Heart right ventricle (tissue), 16 donors: ENCODE measurements at regions not wholly inside any gene's neighbourhood (a gene's known extent, or its start where the extent isn't known, plus 50 kb on each side); places are given as distances from the start of the nearest gene placed in this dataset.

Experiments used
- ATAC-seq, 8 donors: fragments of 200-7000 bp; cut with Tn5 transposase; one replicate each; pipeline ENCODE4 v1.9.1; 2020; ENCODE audit warnings: mild to moderate bottlenecking in 8 of 8, moderate library complexity in 8 of 8, moderate number of reproducible peaks in 1 of 8
- DNase-seq, 2 donors: peaks; one replicate each; pipeline ENCODE4 v3.0.0-alpha.2; 2020
- H3K27ac ChIP-seq, 10 donors: fragments of 200-600 bp; sonication (generic) in 2 of 10; one replicate each; pipeline versions ENCODE4 v1.5.0 to v1.8.0; 2020 to 2022; ENCODE audit warnings: mild to moderate bottlenecking in 3 of 10
- H3K27me3 ChIP-seq, 7 donors: fragments of 200-600 bp; one replicate each; pipeline ENCODE4 v1.8.0; 2021 to 2022; ENCODE audit warnings: mild to moderate bottlenecking in 2 of 7
- H3K36me3 ChIP-seq, 9 donors: fragments of 200-600 bp; sonication (generic) in 1 of 9; one replicate each; pipeline versions ENCODE4 v1.5.0 to v1.8.0; 2020 to 2022; ENCODE audit warnings: mild to moderate bottlenecking in 2 of 9
- H3K4me1 ChIP-seq, 9 donors: fragments of 200-600 bp; sonication (generic) in 1 of 9; one replicate each; pipeline versions ENCODE4 v1.5.0 to v1.8.0; 2020 to 2022; ENCODE audit warnings: mild to moderate bottlenecking in 4 of 9
- H3K4me3 ChIP-seq, 10 donors: fragments of 200-600 bp; sonication (generic) in 2 of 10; one replicate each; pipeline versions ENCODE4 v1.5.0 to v1.8.0; 2020 to 2022; ENCODE audit warnings: mild to moderate bottlenecking in 7 of 10, moderate library complexity in 2 of 10
- H3K9me3 ChIP-seq, 11 donors: fragments of 200-600 bp in 10 of 11; sonication (generic) in 2 of 11; one replicate each; pipeline versions ENCODE4 v1.5.0 to v1.8.0; 2013 to 2022; ENCODE audit warnings: mild to moderate bottlenecking in 2 of 11, control low read depth in 1 of 11, moderate library complexity in 1 of 11
- CTCF ChIP-seq, 9 donors: fragments of 200-600 bp; sonication (generic) in 2 of 9; IDR thresholded peaks; one replicate each; pipeline versions ENCODE4 v1.5.0 to v1.8.0; 2021 to 2022; ENCODE audit warnings: antibody characterized with exemption in 9 of 9, mild to moderate bottlenecking in 5 of 9, moderate library complexity in 1 of 9
- WGBS, 2 donors: extraction: QIAGEN DNeasy Blood & Tissue Kit; methylation state at CpG; one replicate each; pipeline ENCODE4 v1.1.7; 2013; ENCODE audit warnings: inconsistent platforms in 1 of 2; 5-methylcytosine and 5-hydroxymethylcytosine counted together
- intact Hi-C, 10 donors: fragments of 100-400 bp; cut with DNase I; formaldehyde crosslinking; loops; one replicate each; pipeline versions ENCODE4 v1.11.1 to v1.14.2; 2022
- donor health status: Arrhythmogenic right ventricular cardiomyopathy.
- donor health status: ischemic (EF 13 %, LVEDD 7.1; RV severe dilation, severe dysfunction).
- donor health status: healthy with polysubstance abuse.
- donor health status: DM: no; HTN: yes; CAD: no.
- donor health status: DM: no; HTN: no; CAD: no.
- donor health status: ischemic (EF 25% LVEDD 6.9; RV normal size, moderate dysfunction).
- donor health status: ischemic (EF 25% LVEDD 5.7; RV mildly dilated, moderate dysfunction).
- donor health status: healthy.
- donor health status: DM: yes; HTN: yes; CAD: no.
- donor health status: Ischemic cardiomyopathy.
- donor health status: ischemic (EF 35%, LVEDD 5.7; RV mildly dilated, moderate dysfunction).
- donor health status: nonischemic (EF 11% LVEDD 7.7; RV severe dilation, severe dysfunction).
- donor health status: DM: yes; HTN: yes; CAD: no.
- donor health status: PGD.
- donor health status: ischemic (EF 29% LVEDD 5.4; RV normal size, mild dysfunction).
- donor health status: nonischemic (EF 23%, LVEDD 6.1; RV moderate dilation, normal function).

DNA sequence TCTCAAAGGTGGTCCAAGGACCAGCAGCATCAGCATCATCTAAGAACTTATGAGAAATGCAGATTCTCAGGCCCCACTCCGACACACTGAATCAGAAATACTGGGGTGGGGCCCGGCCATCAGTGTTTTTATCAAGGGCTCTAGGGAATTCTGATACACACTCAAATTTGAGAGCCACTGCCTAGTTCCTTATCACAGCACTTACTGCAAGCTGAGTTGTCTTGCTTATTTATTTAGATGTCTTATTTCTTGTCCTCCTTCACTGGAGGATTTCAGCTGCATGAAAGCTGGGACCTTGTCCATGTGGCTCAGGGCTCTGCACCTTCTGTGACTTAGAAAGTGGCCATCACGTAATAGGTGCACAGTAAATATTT lies 139.4 kb upstream of the RREB1 start:
- H3K36me3 ChIP-seq, result no peaks in the 10 kb centered on the region
- no peaks in the 10 kb centered on the region for H3K27me3 ChIP-seq
- no peak for TF ChIP-seq CTCF (IDR thresholded peaks at IDR 0.05)
- intact Hi-C loops, result no loop called here
- no peak overlapping the region for H3K4me3 ChIP-seq
- H3K4me1 ChIP-seq, result no peaks in the 10 kb centered on the region
- H3K27ac ChIP-seq, result no peak overlapping the region
- H3K9me3 ChIP-seq, result no peaks in the 10 kb centered on the region
- ATAC-seq, result no peak
- 83 to 89% methylated on average over 3 of the region's 3 CpGs for WGBS, 2 donors
- DNase-seq, result no peak

DNA sequence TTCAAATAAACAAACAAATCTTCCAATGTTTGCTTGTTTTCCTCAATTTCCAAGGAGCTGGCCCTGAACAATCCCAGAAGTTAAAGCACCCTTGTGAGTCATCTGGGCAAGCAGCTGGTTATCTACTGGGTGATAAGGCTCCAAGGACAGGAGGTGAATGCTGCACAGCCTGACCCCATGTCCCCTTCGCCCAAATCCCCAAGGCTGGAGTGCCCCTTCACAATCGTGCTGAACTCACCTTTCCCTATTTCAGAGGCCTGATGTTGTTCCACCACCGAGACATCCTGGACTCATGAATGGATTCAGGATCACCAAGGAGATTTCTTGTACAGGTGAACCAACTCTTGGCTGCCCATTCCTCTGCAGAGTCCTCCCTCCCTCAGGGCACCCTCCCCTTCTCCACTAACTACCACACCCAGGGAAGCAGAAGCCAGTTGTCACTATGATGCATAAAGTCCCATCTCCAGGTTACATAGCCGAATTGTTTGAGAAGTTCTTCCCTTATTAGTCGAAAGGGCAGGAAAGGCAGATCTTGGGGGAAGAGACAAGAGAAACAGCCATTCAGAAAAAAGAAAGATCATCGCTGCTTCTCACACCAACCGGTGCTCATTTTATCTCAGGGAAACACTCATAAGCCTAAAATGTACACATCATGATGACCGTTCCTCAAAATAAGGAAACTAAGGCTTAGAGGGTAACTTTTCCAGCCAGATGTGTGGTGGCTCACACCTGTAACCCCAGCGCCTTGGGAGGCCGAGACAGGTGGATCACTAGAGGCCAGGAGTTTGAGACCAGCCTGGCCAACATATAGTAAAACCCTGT lies 138.8 kb upstream of the RREB1 start:
- Histone ChIP-seq H3K36me3 (no peaks in the 10 kb centered on the region), H3K27me3 (no peaks in the 10 kb centered on the region), H3K27ac (no peak overlapping the region), H3K9me3 (no peaks in the 10 kb centered on the region), H3K4me3 (no peak overlapping the region), H3K4me1 (no peaks in the 10 kb centered on the region)
- intact Hi-C loops, result no loop called here
- no peak for DNase-seq
- no peak for TF ChIP-seq CTCF (IDR thresholded peaks at IDR 0.05)
- ATAC-seq, result no peak
- whole genome bisulfite sequencing, 2 donors, result 90 to 92% methylated on average over 10 of the region's 10 CpGs

DNA sequence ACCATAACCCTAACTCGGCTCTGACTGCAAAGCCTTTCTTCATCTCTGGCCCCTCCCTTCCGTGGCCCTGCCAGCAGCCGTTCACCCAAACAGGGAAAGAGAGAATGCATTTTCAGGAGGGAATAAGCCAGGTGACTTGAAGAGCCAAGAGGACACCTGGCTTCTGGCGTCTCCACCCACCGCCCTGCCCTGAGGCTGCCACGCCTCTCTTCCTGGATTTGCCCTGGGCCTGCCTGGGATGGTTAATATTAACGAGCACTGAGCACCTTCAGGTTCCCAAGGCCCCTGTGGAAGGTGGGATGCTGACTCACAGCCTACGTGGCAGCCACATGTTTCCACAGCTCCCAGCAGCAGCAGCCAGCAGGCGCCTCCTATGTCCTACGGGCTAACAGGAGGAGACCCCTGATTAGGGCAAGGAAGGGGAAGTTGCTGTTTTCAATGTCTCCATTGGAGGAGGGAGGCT lies 138.0 kb upstream of the RREB1 start:
- 84 to 88% methylated on average over 10 of the region's 10 CpGs for WGBS, 2 donors
- H3K4me1 ChIP-seq, result no peaks in the 10 kb centered on the region
- ATAC-seq (no peak), DNase-seq (no peak)
- no peak overlapping the region for H3K4me3 ChIP-seq
- H3K27me3 ChIP-seq, result no peaks in the 10 kb centered on the region
- intact Hi-C loops, result loop anchor here in 1 of 10 donors (10.0 kb wide), 1 partner anchor 275 kb away; no protein-coding TSS in a partner anchor
- no peaks in the 10 kb centered on the region for H3K36me3 ChIP-seq
- no peaks in the 10 kb centered on the region for H3K9me3 ChIP-seq
- TF ChIP-seq CTCF (IDR thresholded peaks at IDR 0.05), result no peak
- H3K27ac ChIP-seq, result no peak overlapping the region

DNA sequence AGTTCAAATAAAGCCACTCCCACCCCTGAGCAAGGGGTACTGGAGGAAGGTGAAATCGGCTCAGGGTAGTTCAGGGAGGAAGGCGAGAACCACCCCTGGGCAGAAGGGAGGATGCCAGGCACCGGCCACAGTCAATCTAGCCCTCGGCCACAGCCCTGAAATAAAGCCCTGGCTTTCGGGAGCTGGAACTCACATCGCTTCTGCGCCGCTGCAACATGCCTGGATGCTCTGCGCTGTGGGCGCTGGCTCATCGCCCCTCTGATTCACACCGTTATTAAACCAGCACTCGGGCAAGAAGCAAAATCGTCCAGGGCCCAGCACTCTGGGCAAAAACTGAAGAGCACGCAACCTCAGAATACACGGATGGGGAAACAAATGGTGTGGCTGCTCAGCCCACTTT lies 136.9 kb upstream of the RREB1 start:
- Histone ChIP-seq H3K4me1 (peaks cover 0 to 10% (median 8%) of the 10 kb centered on the region in 9 donors), H3K27me3 (no peaks in the 10 kb centered on the region), H3K9me3 (no peaks in the 10 kb centered on the region), H3K27ac (no peak overlapping the region), H3K36me3 (no peaks in the 10 kb centered on the region), H3K4me3 (no peak overlapping the region)
- TF ChIP-seq CTCF (IDR thresholded peaks at IDR 0.05), result no peak
- no peak for ATAC-seq
- WGBS, 2 donors, result 95% methylated on average over 16 of the region's 16 CpGs
- intact Hi-C loops, result loop anchor here in 1 of 10 donors (10.0 kb wide), 1 partner anchor 274 kb away; no protein-coding TSS in a partner anchor
- DNase-seq, result no peak
